H9 (cell line): ENCODE measurements at regions not wholly inside any gene's neighbourhood (a gene's known extent, or its start where the extent isn't known, plus 50 kb on each side); places are given as distances from the start of the nearest gene placed in this dataset.
"Not testable (repeated sequence)": the region's sequence is repeated elsewhere in the genome, so short reads cannot be mapped to it uniquely, and the experiment has no call there.

ENCODE experiments used
- DNase-seq: peaks from one replicate; pipeline ENCODE4 v3.0.0-alpha.2; 2017
- H2AFZ ChIP-seq: one replicate; pipeline ENCODE4 v1.6.1; 2013; ENCODE audit warnings: mild to moderate bottlenecking, low read length, control low read depth, moderate library complexity
- H2AK5ac ChIP-seq: 2 replicates; pipeline ENCODE4 v1.6.1; 2013; ENCODE audit warnings: low read length, control low read depth, mixed read lengths; ENCODE audit not compliant: insufficient read length
- H2BK120ac ChIP-seq: one replicate; pipeline ENCODE4 v1.6.1; 2013; ENCODE audit warnings: low read depth, mild to moderate bottlenecking, low read length, control low read depth, inconsistent platforms; ENCODE audit not compliant: poor library complexity, severe bottlenecking
- H2BK12ac ChIP-seq: 2 replicates; pipeline ENCODE4 v1.6.1; 2013; ENCODE audit warnings: low read length, control low read depth, mixed read lengths, low read depth; ENCODE audit not compliant: insufficient read length
- H2BK15ac ChIP-seq: 2 replicates; pipeline ENCODE4 v1.6.1; 2013; ENCODE audit warnings: low read depth, low read length, control low read depth
- H2BK20ac ChIP-seq: one replicate; pipeline ENCODE4 v1.6.1; 2013; ENCODE audit warnings: low read depth, mild to moderate bottlenecking, low read length, control low read depth, inconsistent platforms; ENCODE audit not compliant: poor library complexity, severe bottlenecking
- H2BK5ac ChIP-seq: 2 replicates; pipeline ENCODE4 v1.6.1; 2013; ENCODE audit warnings: low read length, control low read depth, mixed read lengths; ENCODE audit not compliant: insufficient read length
- H3K14ac ChIP-seq: 2 replicates; pipeline ENCODE4 v1.6.1; 2013; ENCODE audit warnings: low read length, control low read depth; ENCODE audit not compliant: insufficient read depth
- H3K18ac ChIP-seq: 2 replicates; pipeline ENCODE4 v1.6.1; 2013; ENCODE audit warnings: low read depth, mild to moderate bottlenecking, mixed read lengths, low read length, control low read depth; ENCODE audit not compliant: insufficient read length
- H3K23ac ChIP-seq: 2 replicates; pipeline ENCODE4 v1.6.1; 2013; ENCODE audit warnings: low read length, control low read depth, mixed read lengths, low read depth; ENCODE audit not compliant: insufficient read length
- H3K23me2 ChIP-seq: 2 replicates; pipeline ENCODE4 v1.6.1; 2013; ENCODE audit warnings: low read depth, mild to moderate bottlenecking, mixed read lengths, low read length, control low read depth; ENCODE audit not compliant: insufficient read length, poor library complexity, severe bottlenecking
- H3K27ac ChIP-seq: 2 replicates; pipeline ENCODE4 v1.5.1; 2013; ENCODE audit warnings: low read length, control low read depth, mixed read lengths, low read depth; ENCODE audit not compliant: insufficient read length
- H3K27me3 ChIP-seq: 2 replicates; pipeline ENCODE4 v1.6.1; 2013; ENCODE audit warnings: low read length, control low read depth, inconsistent platforms; ENCODE audit not compliant: insufficient read depth
- H3K4ac ChIP-seq: 2 replicates; pipeline ENCODE4 v1.6.1; 2013; ENCODE audit warnings: low read depth, mild to moderate bottlenecking, control low read depth, inconsistent platforms, low read length, moderate library complexity
- H3K4me1 ChIP-seq: 2 replicates; pipeline ENCODE4 v1.6.1; 2013; ENCODE audit warnings: low read length, control low read depth, inconsistent platforms; ENCODE audit not compliant: insufficient read depth
- H3K4me2 ChIP-seq: 2 replicates; pipeline ENCODE4 v1.6.1; 2013; ENCODE audit warnings: low read length, control low read depth, mixed read lengths; ENCODE audit not compliant: insufficient read length, insufficient read depth
- H3K56ac ChIP-seq: 2 replicates; pipeline ENCODE4 v1.6.1; 2013; ENCODE audit warnings: low read depth, mild to moderate bottlenecking, mixed read lengths, low read length, control low read depth; ENCODE audit not compliant: insufficient read length
- H3K79me1 ChIP-seq: 2 replicates; pipeline ENCODE4 v1.6.1; 2013; ENCODE audit warnings: low read depth, mild to moderate bottlenecking, moderate library complexity, low read length, control low read depth, inconsistent platforms; ENCODE audit not compliant: insufficient read depth, poor library complexity, severe bottlenecking
- H3K79me2 ChIP-seq: 2 replicates; pipeline ENCODE4 v1.6.1; 2013; ENCODE audit warnings: low read length, control low read depth, inconsistent platforms; ENCODE audit not compliant: insufficient read depth
- H3K9ac ChIP-seq: 2 replicates; pipeline ENCODE4 v1.6.1; 2013; ENCODE audit warnings: low read length, control low read depth, mixed read lengths; ENCODE audit not compliant: insufficient read length; ENCODE audit errors: extremely low read depth
- H3K9me3 ChIP-seq: one replicate; pipeline ENCODE4 v1.6.1; 2013; ENCODE audit warnings: low read depth, low read length, inconsistent platforms; ENCODE audit not compliant: control insufficient read depth
- H3T11ph ChIP-seq: one replicate; pipeline ENCODE4 v1.6.1; 2013; ENCODE audit warnings: mild to moderate bottlenecking, low read length, control low read depth, inconsistent platforms
- H4K20me1 ChIP-seq: one replicate; pipeline ENCODE4 v1.6.1; 2013; ENCODE audit not compliant: control insufficient read depth, insufficient read length, insufficient read depth
- H4K5ac ChIP-seq: 2 replicates; pipeline ENCODE4 v1.6.1; 2013; ENCODE audit warnings: low read depth, mild to moderate bottlenecking, mixed read lengths, low read length, control low read depth; ENCODE audit not compliant: insufficient read length
- H4K8ac ChIP-seq: replicated peaks from 2 replicates; pipeline ENCODE4 v1.6.1; 2013; ENCODE audit warnings: low read length, control low read depth, mixed read lengths, low read depth; ENCODE audit not compliant: insufficient read length
- H4K91ac ChIP-seq: 2 replicates; pipeline ENCODE4 v1.6.1; 2013; ENCODE audit warnings: low read depth, mild to moderate bottlenecking, moderate library complexity, mixed read lengths, low read length, control low read depth; ENCODE audit not compliant: insufficient read length
- H3K27ac Mint-ChIP-seq, 3 experiments: 2 replicates in 2 of 3; 3 replicates in 1 of 3; pipeline ENCODE4 v1.8.0; 2020 to 2021; ENCODE audit warnings: mixed read lengths in 3 of 3, mild to moderate bottlenecking in 1 of 3, moderate library complexity in 1 of 3
- H3K27me3 Mint-ChIP-seq: 2 replicates; pipeline ENCODE4 v1.8.0; 2021; ENCODE audit warnings: low read depth, mild to moderate bottlenecking, moderate library complexity, mixed read lengths
- H3K36me3 Mint-ChIP-seq, 3 experiments: 2 replicates in 2 of 3; 3 replicates in 1 of 3; pipeline ENCODE4 v1.8.0; 2020 to 2021; ENCODE audit warnings: low read depth in 3 of 3, mixed read lengths in 3 of 3; ENCODE audit not compliant: insufficient read depth in 1 of 3
- H3K4me1 Mint-ChIP-seq, 2 experiments: 2 replicates each; pipeline ENCODE4 v1.8.0; 2020; ENCODE audit warnings: mixed read lengths in 2 of 2
- H3K4me3 Mint-ChIP-seq, 2 experiments: 2 replicates in 1 of 2; 3 replicates in 1 of 2; pipeline ENCODE4 v1.8.0; 2020 to 2021; ENCODE audit warnings: mild to moderate bottlenecking in 2 of 2, mixed read lengths in 2 of 2, moderate library complexity in 1 of 2
- H3K9me3 Mint-ChIP-seq, 2 experiments: 2 replicates in 1 of 2; 3 replicates in 1 of 2; pipeline ENCODE4 v1.8.0; 2020; ENCODE audit warnings: mild to moderate bottlenecking in 2 of 2, mixed read lengths in 2 of 2, moderate library complexity in 1 of 2
- WGBS: extraction: QIAGEN DNeasy Blood & Tissue Kit; methylation state at CpG from one replicate; pipeline ENCODE4 v1.1.7; 2013; ENCODE audit warnings: missing lambda C conversion rate, low lambda C conversion rate, mixed read lengths; ENCODE audit not compliant: insufficient read length; ENCODE audit errors: extremely low coverage; 5-methylcytosine and 5-hydroxymethylcytosine counted together

DNA sequence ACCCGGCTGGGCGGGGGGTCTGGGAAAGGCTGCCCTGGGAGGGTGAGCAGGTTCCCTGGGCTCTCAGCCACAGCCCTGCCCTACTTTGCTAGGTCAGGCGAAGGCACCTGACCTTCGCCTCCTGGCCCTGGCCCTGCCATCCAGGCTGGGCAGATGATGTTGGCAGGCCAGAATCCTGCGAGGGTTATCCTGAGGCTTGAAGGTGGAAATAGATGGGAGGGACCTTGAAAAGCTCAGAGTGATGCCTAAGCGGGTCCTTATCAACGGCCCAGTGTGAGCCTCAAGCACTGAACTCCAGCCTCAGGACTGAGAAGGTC lies 191.3 kb downstream of the LAT start:
- WGBS: no CpG with 5 or more reads among the region's 7 CpGs

DNA sequence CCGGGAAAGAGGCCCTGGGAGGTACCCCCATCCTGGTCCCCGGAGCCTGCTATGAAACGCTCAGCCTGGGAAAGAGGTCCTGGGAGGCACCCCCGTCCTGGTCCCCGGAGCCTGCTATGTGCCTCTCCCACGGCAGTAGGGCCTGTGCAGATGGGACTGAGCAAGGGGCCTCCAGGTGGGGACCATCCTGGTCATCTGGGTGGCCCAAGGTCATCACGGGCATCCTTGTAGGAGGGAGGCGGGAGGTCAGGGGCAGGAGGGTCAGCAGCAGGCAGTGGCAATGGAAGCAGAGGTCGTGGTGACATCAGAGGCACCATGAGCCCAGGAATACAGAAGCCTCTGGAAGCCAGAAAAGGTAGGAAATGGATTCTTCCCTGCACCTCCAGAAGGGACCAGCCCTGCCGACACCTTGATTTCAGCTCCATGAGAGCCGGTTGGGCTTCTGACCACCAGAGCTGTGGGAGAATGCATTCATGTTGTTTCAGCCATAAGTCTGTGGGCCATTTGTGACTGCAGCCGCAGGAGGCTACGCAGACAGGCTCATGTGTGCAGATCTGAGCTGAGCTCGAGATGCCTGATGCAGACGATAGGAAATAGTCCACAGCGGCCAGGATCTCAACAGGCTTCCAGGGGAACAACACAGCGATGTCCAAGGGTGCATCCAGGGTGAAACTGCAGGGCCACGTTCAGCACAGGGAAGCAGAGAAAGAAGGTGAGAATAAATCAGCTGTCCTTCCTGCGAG lies 190.7 kb downstream of the LAT start:
- H3K79me1 ChIP-seq, H2AFZ ChIP-seq, H3K27ac ChIP-seq, H3K23ac ChIP-seq, H3K4me2 ChIP-seq, H2BK20ac ChIP-seq, H3K27me3 ChIP-seq, H3K14ac ChIP-seq, H4K20me1 ChIP-seq, H3K4me1 Mint-ChIP-seq, H3K4me1 ChIP-seq, H3K27ac Mint-ChIP-seq, H3K18ac ChIP-seq, H3T11ph ChIP-seq, H4K91ac ChIP-seq, H3K79me2 ChIP-seq, H2AK5ac ChIP-seq, H3K36me3 Mint-ChIP-seq, H2BK15ac ChIP-seq, H3K23me2 ChIP-seq, H3K27me3 Mint-ChIP-seq, H3K9me3 ChIP-seq, H3K56ac ChIP-seq, H3K4me3 Mint-ChIP-seq, H2BK12ac ChIP-seq, H2BK5ac ChIP-seq, H4K5ac ChIP-seq, DNase-seq, H3K4ac ChIP-seq, H4K8ac ChIP-seq, H3K9ac ChIP-seq, H2BK120ac ChIP-seq: not testable (repeated sequence)
- peaks cover 8 to 16% of the 10 kb centered on the region in 2 experiments for H3K9me3 Mint-ChIP-seq
- WGBS: no CpG with 5 or more reads among the region's 19 CpGs

More for the DNA sequence above, 191.3 kb downstream of the LAT start:
- not testable (repeated sequence) for H3K4me1 ChIP-seq, H2BK15ac ChIP-seq, H4K8ac ChIP-seq, H3K27me3 Mint-ChIP-seq, H2BK12ac ChIP-seq, H4K91ac ChIP-seq, H3T11ph ChIP-seq, H3K9ac ChIP-seq, H3K23me2 ChIP-seq, H2BK5ac ChIP-seq, H4K5ac ChIP-seq, H3K27me3 ChIP-seq, H3K23ac ChIP-seq, H2BK20ac ChIP-seq, H3K79me2 ChIP-seq, H3K27ac ChIP-seq, H3K4me1 Mint-ChIP-seq, H3K4me3 Mint-ChIP-seq, H4K20me1 ChIP-seq, H3K79me1 ChIP-seq, H3K4me2 ChIP-seq, H3K18ac ChIP-seq, H3K36me3 Mint-ChIP-seq, H2AK5ac ChIP-seq, H3K56ac ChIP-seq, H3K4ac ChIP-seq, H3K9me3 ChIP-seq, DNase-seq, H3K27ac Mint-ChIP-seq, H2AFZ ChIP-seq, H2BK120ac ChIP-seq, H3K14ac ChIP-seq
- peaks cover 8 to 14% of the 10 kb centered on the region in 2 experiments for H3K9me3 Mint-ChIP-seq
